ENCODE measurements at regions not wholly inside any gene's neighbourhood (a gene's known extent, or its start where the extent isn't known, plus 50 kb on each side); places are given as distances from the start of the nearest gene placed in this dataset.

GRCh38 chr6:55040102-55040848 lies 134.0 kb upstream of the HCRTR2 start:
- TF ChIP-seq CTCF (IDR thresholded peaks at IDR 0.05) (no peak), POLR2A (IDR thresholded peaks at IDR 0.05) (no peak), EP300 (IDR thresholded peaks at IDR 0.05) (no peak)
